SK-N-SH treated with all-trans-retinoic acid at 6 μM for 48 hours (cell line): ENCODE measurements at regions not wholly inside any gene's neighbourhood (a gene's known extent, or its start where the extent isn't known, plus 50 kb on each side); places are given as distances from the start of the nearest gene placed in this dataset.

Experiments used
- CSRNP3 ChIP-seq: fragments of 250-450 bp; sonication (Bioruptor Pico); IDR thresholded peaks from 2 replicates; pipeline ENCODE4 v1.5.1; 2021; ENCODE audit warnings: mild to moderate bottlenecking, moderate library complexity
- GLIS3 ChIP-seq: fragments of 250-450 bp; sonication (Bioruptor Pico); IDR thresholded peaks from 2 replicates; pipeline ENCODE4 v1.5.0; 2020; ENCODE audit warnings: mild to moderate bottlenecking, moderate library complexity
- PATZ1 ChIP-seq: fragments of 250-450 bp; sonication (Bioruptor Pico); IDR thresholded peaks from 2 replicates; pipeline ENCODE4 v1.8.0; 2020; ENCODE audit warnings: mild to moderate bottlenecking, moderate library complexity, borderline replicate concordance
- POU6F1 ChIP-seq: fragments of 250-450 bp; sonication (Bioruptor Pico); IDR thresholded peaks from 2 replicates; pipeline ENCODE4 v1.8.0; 2021; ENCODE audit warnings: low read depth, mild to moderate bottlenecking, moderate library complexity, borderline replicate concordance
- PPARA ChIP-seq: fragments of 250-450 bp; sonication (Bioruptor Pico); IDR thresholded peaks from 2 replicates; pipeline ENCODE4 v1.5.0; 2020; ENCODE audit warnings: mild to moderate bottlenecking, borderline replicate concordance
- ZFP3 ChIP-seq: fragments of 250-450 bp; sonication (Bioruptor Pico); IDR thresholded peaks from 2 replicates; pipeline ENCODE4 v1.5.0; 2020; ENCODE audit warnings: mild to moderate bottlenecking, moderate library complexity
- ZFP30 ChIP-seq: fragments of 450-650 bp; formaldehyde crosslinking; IDR thresholded peaks from 2 replicates; pipeline ENCODE4 v1.5.0; 2022; ENCODE audit warnings: mild to moderate bottlenecking, moderate library complexity
- ZNF565 ChIP-seq: fragments of 450-650 bp; formaldehyde crosslinking; conservative IDR thresholded peaks from 2 replicates; pipeline ENCODE4 v1.5.0; 2020; ENCODE audit warnings: low read depth, mild to moderate bottlenecking, moderate library complexity
- ZNF70 ChIP-seq: fragments of 450-650 bp; formaldehyde crosslinking; IDR thresholded peaks from 2 replicates; pipeline ENCODE4 v1.5.0; 2020; ENCODE audit warnings: mild to moderate bottlenecking, moderate library complexity

GRCh38 chr11:90947930-90948329, 725.1 kb upstream of the CHORDC1 start:
- no peak for TF ChIP-seq PATZ1 (CRISPR knock-in tag)
- no peak for TF ChIP-seq CSRNP3 (CRISPR knock-in tag)
- no peak for TF ChIP-seq ZFP3 (CRISPR knock-in tag)
- TF ChIP-seq ZFP30 (CRISPR knock-in tag), result no peak
- TF ChIP-seq PPARA, result no peak
- TF ChIP-seq GLIS3, result no peak
- TF ChIP-seq ZNF565 (CRISPR knock-in tag), result no peak
- TF ChIP-seq ZNF70 (CRISPR knock-in tag), result no peak
- no peak for TF ChIP-seq POU6F1
